Cardiac fibroblast (primary cell): ENCODE measurements at regions not wholly inside any gene's neighbourhood (a gene's known extent, or its start where the extent isn't known, plus 50 kb on each side); places are given as distances from the start of the nearest gene placed in this dataset.
A peak's percentile ranks its signal among the peaks of the same experiment; 100 is the strongest.

Experiments used
- DNase-seq, 2 donors: peaks; one replicate each; pipeline versions ENCODE4 v3.0.0 to v3.0.0-alpha.2; 2010; ENCODE audit warnings: low read depth in 2 of 2
- H3K4me3 ChIP-seq, 2 donors: replicated peaks in 1 of 2; 1 replicate in 1 of 2; 2 replicates in 1 of 2; pipeline ENCODE4 v1.5.1; 2011; ENCODE audit warnings: low read depth in 2 of 2, low read length in 2 of 2, mild to moderate bottlenecking in 2 of 2, moderate library complexity in 1 of 2
- CTCF ChIP-seq: IDR thresholded peaks from one replicate; pipeline ENCODE4 v1.5.1; 2011; ENCODE audit warnings: low read depth, mild to moderate bottlenecking, low read length, inconsistent platforms

GRCh38 chr3:168407381-168407780, 311.7 kb upstream of the GOLIM4 start:
- no peak for DNase-seq
- TF ChIP-seq CTCF: no peak

DNA sequence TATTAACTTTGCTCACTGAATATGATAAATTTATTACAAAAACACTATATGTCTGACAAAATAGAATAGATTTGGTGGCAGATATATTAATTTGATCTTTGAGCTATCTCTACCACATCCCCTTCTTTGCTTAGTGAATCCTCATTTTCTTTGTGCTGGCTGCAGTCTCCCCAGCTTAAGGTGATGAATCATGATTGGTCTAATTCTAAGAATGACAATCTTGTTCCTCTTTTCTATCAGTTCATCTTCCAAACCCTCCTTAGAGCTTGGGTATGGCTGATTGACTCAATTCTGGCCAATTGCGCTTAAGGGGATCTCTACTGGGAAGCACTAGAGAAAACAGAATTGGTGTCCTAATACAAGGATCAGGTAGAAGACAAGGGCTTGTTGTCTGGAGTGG, 309.6 kb upstream of the GOLIM4 start:
- DNase-seq: no peak
- no peak overlapping the region for H3K4me3 ChIP-seq
- no peak for TF ChIP-seq CTCF

More at GRCh38 chr3:168407381-168407780, 311.7 kb upstream of the GOLIM4 start:
- no peak overlapping the region for H3K4me3 ChIP-seq

GRCh38 chr3:168398371-168399025, 302.8 kb upstream of the GOLIM4 start:
- no peak for TF ChIP-seq CTCF
- peak; percentile 38 for DNase-seq
- H3K4me3 ChIP-seq: no peak overlapping the region

DNA sequence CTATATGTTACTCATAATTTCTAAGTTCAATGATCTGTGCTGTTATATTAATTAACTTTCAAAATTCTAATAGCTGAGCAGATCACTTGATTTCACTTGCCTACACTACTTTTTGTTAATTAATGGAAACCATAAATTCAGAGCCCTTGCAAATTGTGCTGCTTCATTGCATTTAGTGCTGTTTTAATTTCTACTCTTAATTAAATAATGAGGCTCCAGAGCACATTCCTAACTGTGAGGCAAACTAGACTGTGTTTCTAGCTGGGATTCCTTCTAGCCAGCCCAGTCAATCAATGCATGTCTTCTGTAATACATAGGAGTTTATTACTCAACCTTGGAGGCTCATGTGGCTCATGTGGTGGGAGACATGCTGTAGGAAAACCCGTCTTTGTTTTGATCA, 301.1 kb upstream of the GOLIM4 start:
- no peak for DNase-seq
- TF ChIP-seq CTCF: no peak
- no peak overlapping the region for H3K4me3 ChIP-seq

GRCh38 chr3:168395551-168395950, 299.8 kb upstream of the GOLIM4 start:
- no peak for TF ChIP-seq CTCF
- no peak overlapping the region for H3K4me3 ChIP-seq

DNA sequence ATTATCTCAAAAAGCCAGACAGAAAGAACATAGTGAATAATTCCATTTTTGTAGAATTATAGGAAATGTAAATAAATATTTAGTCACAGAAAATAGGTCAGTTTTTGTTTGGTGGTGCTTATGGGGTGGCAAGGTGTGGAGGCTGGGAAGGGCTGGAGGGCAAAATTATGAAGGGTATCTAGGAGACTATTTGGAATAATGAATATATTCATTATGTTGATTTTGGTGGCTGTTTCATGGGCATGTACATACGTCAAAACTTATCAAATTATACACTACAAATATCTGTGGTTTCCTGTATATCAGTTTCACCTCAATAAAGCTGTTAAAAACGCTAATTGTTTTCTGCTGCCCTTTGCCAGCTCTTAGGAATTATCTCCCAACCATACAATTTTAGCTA, 298.7 kb upstream of the GOLIM4 start:
- TF ChIP-seq CTCF: no peak
- no peak for DNase-seq
- H3K4me3 ChIP-seq: no peak overlapping the region

More at GRCh38 chr3:168395551-168395950, 299.8 kb upstream of the GOLIM4 start:
- no peak for DNase-seq

GRCh38 chr3:168386301-168386700, 290.6 kb upstream of the GOLIM4 start:
- TF ChIP-seq CTCF: no peak
- no peak overlapping the region for H3K4me3 ChIP-seq
- DNase-seq: no peak
